ENCODE measurements at regions not wholly inside any gene's neighbourhood (a gene's known extent, or its start where the extent isn't known, plus 50 kb on each side); places are given as distances from the start of the nearest gene placed in this dataset.

DNA sequence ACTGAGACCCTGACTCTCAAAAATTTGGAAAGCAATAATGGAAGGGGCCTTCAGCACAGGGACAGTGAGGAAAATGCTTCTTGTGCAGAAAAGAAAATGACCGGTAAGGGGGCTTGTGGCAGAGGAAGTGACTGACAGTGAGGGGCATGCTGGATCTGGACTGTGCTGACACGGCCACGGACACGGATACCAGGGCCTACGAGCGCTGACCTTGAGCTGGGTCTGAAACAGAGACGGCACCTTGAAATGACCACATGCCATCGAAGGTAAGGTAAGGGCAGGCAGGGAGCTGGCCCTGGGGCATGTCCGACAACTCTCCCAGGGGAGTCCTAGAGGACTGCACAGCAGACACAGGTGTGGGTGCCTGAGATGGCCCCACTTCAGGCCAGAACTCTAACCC, 182.1 kb downstream of the RHOU start:
- no peak for TF ChIP-seq CTCF (IDR thresholded peaks at IDR 0.05)
- H3K4me3 ChIP-seq = no peak overlapping the region
- no peaks in the 10 kb centered on the region for H3K36me3 ChIP-seq
- no peak overlapping the region for H3K27ac ChIP-seq
- no peaks in the 10 kb centered on the region for H3K27me3 ChIP-seq (replicated peaks; ENCODE audit: insufficient read depth)
- DNase-seq (ENCODE audit: low spot score) (no peak), ATAC-seq (ENCODE audit: insufficient number of reproducible peaks, low FRiP score, low read depth) (no peak)
- H3K9me3 ChIP-seq = no peaks in the 10 kb centered on the region
- H3K4me1 ChIP-seq (ENCODE audit: control insufficient read depth in 1 of 2, low read depth in 2 of 2) = peaks cover 11 to 22% of the 10 kb centered on the region in 2 donors

GRCh38 chr1:228917755-228918154, 182.5 kb downstream of the RHOU start:
- DNase-seq (ENCODE audit: low spot score) (no peak), ATAC-seq (ENCODE audit: insufficient number of reproducible peaks, low FRiP score, low read depth) (no peak)
- Histone ChIP-seq H3K27ac (no peak overlapping the region), H3K36me3 (no peaks in the 10 kb centered on the region), H3K9me3 (no peaks in the 10 kb centered on the region), H3K4me3 (no peak overlapping the region), H3K4me1 (ENCODE audit: control insufficient read depth in 1 of 2, low read depth in 2 of 2) (peaks cover 11 to 22% of the 10 kb centered on the region in 2 donors), H3K27me3 (replicated peaks; ENCODE audit: insufficient read depth) (no peaks in the 10 kb centered on the region)
- TF ChIP-seq CTCF (IDR thresholded peaks at IDR 0.05) = no peak

- ATAC-seq (ENCODE audit: insufficient number of reproducible peaks, low FRiP score, low read depth) = no peak
- TF ChIP-seq CTCF (IDR thresholded peaks at IDR 0.05) = no peak
Measured at GRCh38 chr1:228918335-228918734, 183.1 kb downstream of the RHOU start.

DNA sequence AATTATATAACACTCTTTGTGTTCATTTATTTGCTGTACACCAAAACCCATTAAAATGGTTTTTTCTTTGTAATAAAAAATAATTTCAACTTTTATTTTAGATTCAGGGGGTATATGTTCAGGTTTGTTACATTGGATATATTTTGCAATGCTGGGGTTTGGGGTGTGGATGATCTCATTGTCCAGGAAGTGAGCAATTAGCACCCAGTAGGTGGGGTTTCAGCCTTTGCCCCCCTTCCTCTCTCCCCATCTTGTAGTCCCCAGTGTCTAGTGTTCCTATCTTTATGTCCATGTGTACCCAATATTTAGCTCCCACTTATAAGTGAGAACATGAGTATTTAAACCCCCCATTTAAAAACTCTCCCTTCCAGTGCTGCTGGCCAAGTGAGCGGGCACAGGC, 184.6 kb downstream of the RHOU start:
- no peaks in the 10 kb centered on the region for H3K36me3 ChIP-seq
- H3K27ac ChIP-seq = peak overlapping the region; percentile 89 to 91
- no peaks in the 10 kb centered on the region for H3K9me3 ChIP-seq
- no peak for TF ChIP-seq CTCF (IDR thresholded peaks at IDR 0.05)
- peaks cover 11 to 22% of the 10 kb centered on the region in 2 donors for H3K4me1 ChIP-seq (ENCODE audit: control insufficient read depth in 1 of 2, low read depth in 2 of 2)
- peak overlapping the region; percentile 53 for H3K4me3 ChIP-seq
- no peak for DNase-seq (ENCODE audit: low spot score)
- no peaks in the 10 kb centered on the region for H3K27me3 ChIP-seq (replicated peaks; ENCODE audit: insufficient read depth)
- ATAC-seq (ENCODE audit: insufficient number of reproducible peaks, low FRiP score, low read depth) = no peak

More at GRCh38 chr1:228918335-228918734, 183.1 kb downstream of the RHOU start:
- Histone ChIP-seq H3K9me3 (no peaks in the 10 kb centered on the region), H3K27ac (no peak overlapping the region), H3K4me1 (ENCODE audit: control insufficient read depth in 1 of 2, low read depth in 2 of 2) (peaks cover 11 to 22% of the 10 kb centered on the region in 2 donors), H3K4me3 (no peak overlapping the region), H3K36me3 (no peaks in the 10 kb centered on the region), H3K27me3 (replicated peaks; ENCODE audit: insufficient read depth) (no peaks in the 10 kb centered on the region)
- DNase-seq (ENCODE audit: low spot score) = no peak

- Histone ChIP-seq H3K4me3 (peak overlapping the region; percentile 53), H3K27me3 (replicated peaks; ENCODE audit: insufficient read depth) (no peaks in the 10 kb centered on the region), H3K27ac (peak overlapping the region; percentile 89 to 91), H3K36me3 (no peaks in the 10 kb centered on the region), H3K9me3 (no peaks in the 10 kb centered on the region), H3K4me1 (ENCODE audit: control insufficient read depth in 1 of 2, low read depth in 2 of 2) (peaks cover 11 to 22% of the 10 kb centered on the region in 2 donors)
- no peak for DNase-seq (ENCODE audit: low spot score)
- no peak for ATAC-seq (ENCODE audit: insufficient number of reproducible peaks, low FRiP score, low read depth)
- no peak for TF ChIP-seq CTCF (IDR thresholded peaks at IDR 0.05)
Measured at GRCh38 chr1:228920831-228921230, 185.6 kb downstream of the RHOU start.

Measured in thoracic aorta (tissue), 2 donors.